GM21515 (cell line): ENCODE measurements at regions not wholly inside any gene's neighbourhood (a gene's known extent, or its start where the extent isn't known, plus 50 kb on each side); places are given as distances from the start of the nearest gene placed in this dataset.
A peak's percentile ranks its signal among the peaks of the same experiment; 100 is the strongest.

Experiments
- ATAC-seq: cut with Tn5 transposase; IDR thresholded peaks from one replicate; pipeline ENCODE4 v1.9.1; 2021; ENCODE audit not compliant: unreplicated experiment

DNA sequence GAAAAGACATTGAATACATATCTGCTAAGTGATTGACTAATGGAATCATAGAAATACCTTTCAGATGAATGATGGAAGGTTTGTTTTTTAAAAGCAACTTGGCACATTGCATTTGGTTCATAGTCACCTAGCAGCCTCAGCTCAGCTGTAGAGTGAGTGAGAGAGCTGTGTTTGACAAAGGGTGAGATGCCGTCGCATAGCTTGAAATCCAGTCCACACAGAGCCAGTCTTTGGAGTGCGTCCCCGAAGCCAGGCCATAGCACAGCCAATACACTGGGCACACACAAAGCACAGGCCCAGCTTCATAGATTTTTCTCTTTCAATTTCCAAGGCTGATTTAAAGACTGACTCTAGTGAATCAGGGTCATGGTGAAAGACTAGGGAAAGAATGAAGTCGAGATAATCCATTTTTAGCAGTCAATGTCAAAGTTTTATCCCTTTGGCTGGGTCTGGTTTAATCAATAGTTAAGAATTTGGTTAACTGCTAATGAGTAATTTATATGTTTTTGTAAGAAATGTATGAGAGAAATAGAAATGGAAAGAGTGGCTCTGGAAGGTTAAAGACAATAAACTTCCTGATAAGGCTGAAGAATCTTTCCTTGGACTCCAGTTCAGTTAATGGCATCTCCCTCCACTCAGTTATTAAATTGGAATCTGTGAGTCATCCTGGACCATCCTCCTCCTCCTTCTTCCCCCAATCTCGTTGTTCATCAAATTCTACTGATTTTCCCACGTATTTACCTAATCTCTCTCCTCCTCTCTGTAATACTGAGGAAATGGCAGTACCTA, 101.2 kb upstream of the IRF2BP2 start:
- no peak for ATAC-seq

DNA sequence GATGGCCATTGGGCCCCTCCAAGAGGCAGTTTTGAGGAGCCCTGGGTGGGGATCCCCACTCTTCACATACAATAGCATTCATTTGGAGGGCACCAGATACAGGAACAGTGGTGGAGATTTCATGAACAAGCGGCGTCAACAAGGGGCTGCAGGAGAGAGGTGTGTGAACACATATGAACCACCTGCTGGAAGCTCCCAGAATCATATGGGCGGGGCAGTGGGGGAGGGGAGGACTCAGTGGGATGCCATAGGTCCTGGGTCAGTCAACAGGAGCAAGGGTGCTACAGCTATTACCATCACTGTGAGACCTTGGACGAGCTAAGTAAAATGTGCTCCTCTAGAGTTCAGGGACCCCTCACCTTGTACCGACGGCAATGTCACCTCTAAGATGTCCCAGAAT, 100.4 kb upstream of the IRF2BP2 start:
- ATAC-seq: no peak

DNA sequence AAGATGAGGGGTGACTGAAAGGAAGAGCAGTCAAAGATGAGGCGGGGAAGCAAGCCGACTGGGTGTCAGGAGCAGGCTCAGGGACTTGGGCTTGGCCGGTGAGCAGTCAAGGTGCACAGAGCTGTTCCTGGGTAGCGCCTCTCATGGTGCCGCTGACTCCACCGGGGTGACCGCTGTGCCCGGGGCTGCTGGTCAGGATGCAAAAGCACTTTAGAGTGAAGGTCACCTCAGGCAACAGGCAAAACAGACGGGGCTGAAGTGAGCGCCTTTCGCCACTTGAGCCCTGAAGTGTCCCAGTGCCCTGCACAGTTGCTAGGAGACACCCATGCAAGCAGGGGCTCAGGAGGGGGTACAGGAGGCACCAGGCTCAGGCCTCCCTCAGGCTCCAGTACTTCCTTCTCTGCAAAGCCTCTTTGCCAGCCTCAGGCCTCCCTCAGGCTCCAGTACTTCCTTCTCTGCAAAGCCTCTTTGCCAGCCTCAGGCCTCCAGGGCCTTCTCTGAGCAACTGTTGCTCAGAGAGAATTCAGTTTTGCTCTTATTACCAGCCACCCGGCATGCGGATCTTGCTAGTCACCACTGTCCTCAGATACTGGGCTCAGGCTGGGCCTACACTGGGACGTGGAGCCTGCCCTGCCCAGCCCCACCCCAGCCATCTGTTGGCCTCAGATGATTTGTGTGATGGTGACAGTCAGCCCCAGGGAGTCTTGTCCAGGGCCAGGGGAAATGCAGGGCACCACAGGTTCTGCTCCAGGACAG, 99.7 kb upstream of the IRF2BP2 start:
- no peak for ATAC-seq

DNA sequence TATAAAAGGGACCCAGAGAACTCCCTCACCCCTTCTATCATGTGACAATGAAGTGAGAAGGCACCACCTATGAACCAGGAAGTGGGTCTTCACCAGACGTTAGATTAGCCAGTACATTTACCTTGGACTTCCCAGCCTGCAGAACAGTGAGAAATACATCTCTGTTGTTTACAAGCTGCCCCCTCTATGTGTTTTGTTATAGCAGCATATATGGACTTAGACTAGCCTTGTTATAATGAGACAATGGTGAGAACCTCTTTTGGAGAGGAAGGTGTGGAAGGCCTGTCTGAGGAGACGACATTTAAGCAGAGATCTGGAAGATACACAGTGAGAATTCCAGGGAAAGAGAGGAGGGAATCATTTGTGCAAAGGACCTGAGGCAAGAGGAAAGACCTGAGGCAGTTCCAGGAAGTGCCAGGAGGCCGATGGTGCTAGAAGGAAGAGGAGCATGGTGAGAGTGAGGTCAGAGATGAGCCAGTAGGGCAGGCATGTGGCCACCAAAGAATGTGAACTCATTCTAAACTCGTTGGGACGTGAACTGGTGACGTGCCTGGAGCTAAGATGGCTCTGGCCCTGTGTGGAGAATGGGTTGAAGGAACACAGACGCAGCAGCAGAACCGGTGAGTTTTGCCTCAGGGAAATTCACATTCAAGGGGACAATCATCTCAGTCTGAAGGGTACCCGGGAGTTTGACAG, 98.9 kb upstream of the IRF2BP2 start:
- ATAC-seq: no peak

DNA sequence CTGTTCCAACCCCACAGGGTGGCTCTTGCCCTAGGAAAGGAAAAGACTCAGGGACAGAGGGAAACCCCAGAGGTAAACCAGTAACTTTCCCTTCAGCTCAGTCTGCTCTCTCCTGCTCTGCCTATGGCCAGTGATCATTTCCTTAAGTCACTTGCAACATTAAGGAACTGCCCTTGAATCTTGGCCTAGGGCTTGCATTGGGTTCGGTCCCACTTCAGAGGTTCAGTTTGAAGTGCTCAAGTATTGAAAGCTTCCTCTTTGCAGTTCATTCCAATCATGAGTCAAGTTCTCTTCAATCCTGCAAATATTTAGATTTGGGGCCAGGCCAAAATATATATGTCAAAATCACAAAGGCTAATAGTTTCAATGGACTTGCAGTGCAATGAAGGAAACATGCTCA, 97.7 kb upstream of the IRF2BP2 start:
- ATAC-seq: no peak

DNA sequence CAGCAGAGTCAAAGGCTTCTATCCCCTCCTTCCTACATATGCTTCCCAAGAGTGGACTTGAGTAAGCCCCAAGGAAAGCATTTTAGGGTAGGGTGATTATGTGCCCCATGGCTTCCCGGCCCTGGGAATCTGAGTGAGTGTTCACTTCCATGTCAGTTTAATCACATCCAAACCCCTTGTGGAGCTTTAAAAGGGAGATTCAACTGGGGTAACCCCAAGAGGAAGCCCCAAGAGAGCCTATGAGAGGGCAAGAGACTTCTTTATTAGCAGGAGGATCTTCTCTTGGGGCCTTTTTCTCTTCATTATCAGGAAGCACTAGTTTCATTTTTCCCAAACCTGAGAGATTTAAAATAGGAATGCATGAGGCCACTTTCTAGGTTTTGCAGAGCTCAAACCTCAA, 97.0 kb upstream of the IRF2BP2 start:
- no peak for ATAC-seq

DNA sequence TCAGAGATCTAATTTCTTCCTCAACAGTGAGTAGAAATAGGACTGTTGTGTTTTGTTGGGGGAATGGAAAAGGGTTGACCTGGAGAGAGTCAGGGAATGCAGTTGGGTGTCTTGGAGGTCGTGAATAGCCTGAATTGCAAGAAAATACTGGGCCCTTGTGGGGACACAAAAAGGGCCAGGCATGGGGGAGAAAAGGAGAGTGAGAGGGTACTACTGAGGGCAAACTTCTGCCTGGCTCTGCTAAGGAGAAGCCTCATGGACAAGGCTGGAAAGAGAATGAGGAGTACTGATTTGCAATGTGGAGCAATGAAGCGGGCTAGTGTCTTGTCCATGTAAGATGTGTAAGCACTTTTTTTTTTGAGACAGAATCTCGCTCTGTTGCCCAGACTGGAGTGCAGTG, 96.2 kb upstream of the IRF2BP2 start:
- no peak for ATAC-seq

DNA sequence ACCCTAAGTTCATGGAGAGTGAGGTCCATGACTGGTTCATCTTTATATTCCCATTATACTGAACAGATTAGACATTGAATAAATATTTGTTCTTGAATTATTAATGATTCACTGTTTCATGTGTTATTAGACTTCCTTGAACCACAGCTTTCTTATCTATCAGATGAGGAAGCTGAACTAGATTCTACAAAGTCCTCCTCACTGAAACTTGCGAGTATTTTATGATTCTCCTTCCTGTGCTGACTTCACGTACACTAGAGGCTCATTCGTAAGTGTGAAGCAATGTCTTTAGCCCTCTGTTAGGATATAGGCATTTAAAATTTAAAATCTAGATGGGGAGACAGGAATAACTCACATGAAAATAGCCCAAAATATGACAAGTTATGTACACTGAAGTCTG, 95.6 kb upstream of the IRF2BP2 start:
- ATAC-seq: no peak

DNA sequence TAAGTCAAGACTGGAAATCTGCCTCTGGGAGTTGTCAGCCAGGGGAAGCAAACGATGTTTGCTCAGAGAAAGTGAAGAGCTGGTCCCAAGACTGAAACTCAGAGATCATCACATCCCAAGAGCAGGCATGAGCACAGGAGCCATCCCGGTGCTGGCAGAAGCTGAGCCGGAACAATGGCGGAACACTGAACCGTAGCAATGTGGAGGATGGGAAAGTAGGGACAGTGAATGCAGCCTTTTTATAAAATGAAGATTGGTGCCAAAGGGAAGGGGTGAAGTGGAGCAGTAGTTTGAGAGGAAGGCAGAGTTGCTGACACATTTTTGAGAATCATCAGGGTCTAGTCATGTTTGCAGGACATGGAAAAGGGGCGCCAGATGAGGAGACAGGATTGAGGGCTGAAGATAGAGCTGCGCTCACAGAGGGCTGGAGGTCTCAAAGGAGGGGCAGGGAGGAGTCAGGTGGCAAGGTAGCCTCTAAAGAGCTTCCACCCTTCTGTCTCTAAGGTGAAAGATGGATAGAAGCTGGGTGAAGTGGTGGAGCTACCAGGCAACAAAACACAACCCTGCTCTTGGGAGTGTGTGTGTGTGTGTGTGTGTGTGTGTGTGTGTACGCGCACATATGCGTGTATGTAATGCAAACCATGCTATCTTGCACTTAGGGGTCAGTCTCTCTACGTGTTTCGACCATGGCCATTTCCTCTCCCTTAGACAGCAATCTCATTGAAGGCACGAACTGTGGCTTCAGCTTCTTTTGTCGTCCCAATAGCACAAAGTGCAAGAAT, 94.3 kb upstream of the IRF2BP2 start:
- no peak for ATAC-seq

DNA sequence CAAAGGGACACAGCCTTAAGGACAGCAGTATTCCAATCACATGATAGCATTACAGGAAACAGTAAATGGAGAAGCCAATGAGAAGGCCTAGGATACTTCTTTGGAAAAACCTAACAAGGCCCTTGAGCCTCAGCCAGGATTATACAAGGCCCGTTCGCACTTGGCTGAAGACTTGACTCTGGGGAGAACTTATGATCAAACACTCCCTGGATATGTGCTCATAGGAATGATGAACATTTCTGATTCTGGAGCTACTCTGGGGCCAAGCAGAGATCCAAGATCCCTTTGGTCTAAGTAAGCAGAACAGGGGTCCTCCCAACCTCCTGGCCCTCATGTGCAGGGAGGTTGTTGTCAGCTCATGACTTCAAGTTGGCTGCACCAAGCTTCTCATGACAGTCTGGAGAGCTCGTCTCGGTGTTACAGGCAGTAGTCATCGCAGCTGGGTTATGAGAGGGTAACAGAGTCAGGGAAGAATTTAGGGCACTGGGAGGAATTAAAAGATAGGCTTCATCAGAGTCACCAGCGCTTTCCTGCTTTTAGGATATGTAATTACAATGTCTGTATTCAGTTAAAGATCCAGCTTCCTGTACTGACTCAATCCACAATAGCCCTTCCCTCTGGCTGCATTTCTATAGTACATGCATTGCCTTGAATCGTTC, 92.5 kb upstream of the IRF2BP2 start:
- ATAC-seq: no peak

DNA sequence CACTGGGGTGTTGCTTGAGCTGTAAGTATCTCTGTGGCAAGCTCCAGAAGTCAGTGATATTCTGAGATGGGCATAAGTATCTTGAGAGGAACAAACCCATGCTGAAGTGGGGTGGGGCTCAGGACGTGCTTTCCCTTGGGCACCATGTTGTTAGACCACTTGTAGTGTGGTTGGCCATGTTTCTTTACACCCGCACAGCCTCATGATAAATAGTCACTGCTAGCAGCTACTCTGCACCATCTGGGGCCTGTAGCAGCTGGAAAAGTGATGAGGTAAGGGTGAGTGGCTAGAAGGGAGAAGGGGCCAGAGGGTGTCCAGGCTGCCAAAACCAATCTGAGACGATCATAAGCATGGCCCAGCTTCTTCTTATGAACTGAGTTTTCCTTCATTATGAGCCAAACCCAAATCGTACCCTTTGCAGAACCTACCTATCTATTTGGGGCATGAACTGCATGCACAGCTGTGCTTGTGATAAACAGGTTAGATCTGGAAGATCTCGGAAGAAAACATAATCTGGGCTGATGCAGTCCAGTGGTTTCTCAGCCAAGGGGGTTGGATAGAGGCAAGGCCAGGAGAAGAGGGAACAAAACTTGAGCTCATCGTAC, 91.9 kb upstream of the IRF2BP2 start:
- ATAC-seq: no peak

DNA sequence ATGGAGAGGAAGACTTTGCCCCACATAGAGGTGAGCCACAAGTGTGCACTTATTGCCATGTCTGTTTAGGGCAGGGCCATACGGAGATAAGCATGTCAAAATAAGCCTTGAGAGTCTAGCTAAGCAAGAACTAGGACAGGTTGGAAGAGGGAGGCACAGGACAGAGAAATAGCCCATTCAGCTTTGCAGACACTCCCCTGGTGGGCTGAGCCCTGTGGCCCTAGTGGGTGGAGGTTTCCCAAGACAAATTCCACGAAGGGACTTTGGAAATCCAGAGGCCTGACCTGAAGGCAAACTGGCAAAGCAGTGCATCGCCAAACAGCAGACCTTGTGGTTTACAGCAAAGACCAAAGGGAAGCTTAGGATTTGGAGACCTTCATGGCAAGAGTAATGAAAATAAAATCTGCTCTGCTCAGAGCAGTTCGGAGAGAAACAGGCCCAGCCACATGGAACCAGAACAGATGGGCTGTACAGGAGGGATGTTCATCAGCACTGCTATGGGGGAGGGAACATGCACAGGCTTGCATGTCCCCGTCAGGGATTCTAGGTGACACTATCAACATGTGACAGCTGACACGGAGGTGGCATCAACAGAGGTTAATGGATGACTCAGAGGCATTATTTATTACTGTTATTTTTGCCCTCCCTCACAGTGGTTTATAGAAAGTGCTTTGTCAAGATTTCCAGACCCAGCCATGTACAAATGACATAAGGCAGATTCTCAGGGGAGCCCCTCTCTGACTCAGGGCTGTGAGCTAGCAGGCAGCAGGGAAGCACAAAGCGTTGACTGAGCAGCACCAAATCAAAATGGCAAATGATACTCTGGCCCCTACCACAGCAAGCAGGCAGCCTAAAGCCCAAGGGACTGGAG, 90.1 kb upstream of the IRF2BP2 start:
- ATAC-seq: no peak

DNA sequence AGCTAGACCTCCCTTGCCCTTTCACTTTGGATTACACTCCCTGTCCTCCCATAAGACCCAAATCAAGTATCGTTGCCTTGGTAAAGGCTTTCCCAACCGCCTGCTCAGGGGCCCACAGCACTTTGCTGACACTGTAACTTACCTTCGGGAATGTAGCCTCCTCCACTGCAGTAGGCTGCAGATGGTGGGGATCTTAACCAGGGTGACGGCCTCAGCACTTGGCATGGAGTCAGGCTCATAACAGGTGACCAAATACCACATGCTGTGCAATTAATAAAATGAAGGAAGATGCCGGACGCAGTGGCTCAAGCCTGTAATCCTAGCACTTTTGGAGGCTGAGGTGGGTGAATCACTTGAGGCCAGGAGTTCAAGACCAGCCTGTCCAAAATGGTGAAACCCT, 88.7 kb upstream of the IRF2BP2 start:
- no peak for ATAC-seq

DNA sequence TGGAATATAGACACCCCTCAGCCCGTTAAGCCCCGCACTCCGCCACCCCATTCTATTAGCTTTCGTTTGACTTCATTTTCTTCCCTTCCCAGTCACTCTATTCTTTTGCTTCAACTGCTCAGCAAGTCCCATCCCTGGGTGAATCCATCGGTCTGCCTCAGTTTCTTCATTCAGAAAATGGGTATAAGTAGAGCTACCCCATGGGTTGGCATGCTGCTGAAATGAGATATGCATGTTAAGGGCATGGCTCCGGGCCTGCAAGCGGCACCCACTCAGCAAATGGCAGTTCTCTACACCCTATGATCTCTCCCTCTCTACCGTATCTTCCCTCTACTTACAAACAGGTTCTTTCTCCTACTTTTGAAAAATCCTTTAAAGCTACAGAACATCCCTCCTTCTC, 87.8 kb upstream of the IRF2BP2 start:
- no peak for ATAC-seq

DNA sequence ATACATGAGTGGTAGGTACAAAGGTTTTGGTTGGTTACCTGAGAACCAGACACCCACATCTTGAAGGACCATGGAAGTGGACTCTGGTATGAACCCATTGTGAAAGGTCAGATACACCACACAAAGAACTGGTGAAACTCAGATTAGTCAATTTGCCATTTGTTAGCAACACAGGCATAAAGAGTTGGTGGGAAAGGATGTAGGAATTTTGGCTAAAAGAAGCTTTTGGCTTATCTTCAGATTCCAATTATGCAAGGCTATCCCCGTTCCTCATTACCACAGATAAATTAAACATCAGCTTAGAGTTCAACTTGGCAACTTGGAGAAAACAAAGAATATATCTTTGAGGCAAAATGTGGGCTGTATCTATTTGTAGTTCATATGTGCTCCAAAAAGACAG, 87.0 kb upstream of the IRF2BP2 start:
- no peak for ATAC-seq

DNA sequence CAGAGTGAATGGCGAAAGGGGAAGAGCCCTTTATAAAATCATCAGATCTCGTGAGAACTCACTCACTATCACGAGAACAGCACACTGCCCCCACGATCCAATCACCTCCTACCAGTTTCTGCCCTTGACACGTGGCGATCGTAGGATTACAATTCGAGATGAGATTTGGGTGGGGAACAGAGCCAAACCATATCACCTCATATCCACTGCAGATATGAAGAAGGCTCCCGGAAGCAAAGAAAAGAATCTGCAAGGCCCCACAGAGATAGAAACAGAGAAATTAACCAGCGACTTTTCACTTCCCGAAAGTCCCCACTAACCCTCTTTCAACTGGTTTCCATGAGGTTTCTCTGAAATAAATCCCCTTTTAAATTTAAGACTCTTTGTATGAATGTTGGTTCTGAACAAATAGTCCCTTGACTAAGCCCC, 86.2 kb upstream of the IRF2BP2 start:
- ATAC-seq: peak; percentile 51

DNA sequence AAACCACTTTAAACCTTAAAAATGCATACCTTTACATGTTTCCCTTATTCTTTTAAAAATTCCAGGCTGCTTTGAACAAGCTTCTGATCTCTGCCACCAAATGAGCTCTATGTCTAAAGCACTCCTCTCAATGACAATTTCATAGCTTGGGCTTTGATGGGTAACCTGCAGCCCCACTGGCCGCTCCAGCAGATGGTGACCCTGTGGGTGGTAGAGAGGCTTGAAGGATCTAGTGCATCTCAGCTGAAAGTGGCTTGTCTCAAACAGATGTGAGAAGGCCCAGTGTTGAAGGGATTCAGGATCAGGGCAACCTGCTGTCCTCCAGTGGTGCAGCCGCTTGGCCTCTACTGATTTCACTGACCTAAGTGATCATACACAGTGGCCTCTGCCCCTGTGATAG, 84.7 kb upstream of the IRF2BP2 start:
- no peak for ATAC-seq

DNA sequence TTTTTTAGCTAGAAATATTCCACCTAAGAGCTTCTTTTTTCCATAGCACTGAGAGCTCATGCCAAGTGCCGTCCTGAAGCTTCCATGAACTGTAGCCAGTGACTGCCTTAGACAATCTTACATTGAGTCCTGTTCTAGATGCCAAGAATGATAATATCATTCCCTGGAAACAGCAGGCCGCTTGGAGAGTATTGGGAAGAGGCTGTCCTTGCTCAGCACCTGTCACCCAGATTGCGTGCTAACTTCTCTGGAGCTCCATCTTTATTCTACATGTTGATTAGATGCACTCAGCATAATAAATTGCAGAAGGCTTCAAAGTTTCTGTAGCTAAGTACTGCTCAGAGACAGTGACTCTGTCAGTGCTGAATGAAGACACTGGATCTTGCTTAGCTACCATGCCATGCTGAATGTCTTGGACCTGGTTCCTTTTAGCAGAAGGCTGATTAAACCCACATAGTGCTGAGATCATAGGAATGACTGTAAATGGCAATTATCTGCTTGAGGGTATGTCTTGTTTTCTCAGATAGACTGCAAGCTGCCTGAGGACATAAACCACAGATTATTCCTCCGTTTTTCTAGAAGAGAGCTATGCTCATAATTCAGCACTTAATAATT, 83.1 kb upstream of the IRF2BP2 start:
- no peak for ATAC-seq

DNA sequence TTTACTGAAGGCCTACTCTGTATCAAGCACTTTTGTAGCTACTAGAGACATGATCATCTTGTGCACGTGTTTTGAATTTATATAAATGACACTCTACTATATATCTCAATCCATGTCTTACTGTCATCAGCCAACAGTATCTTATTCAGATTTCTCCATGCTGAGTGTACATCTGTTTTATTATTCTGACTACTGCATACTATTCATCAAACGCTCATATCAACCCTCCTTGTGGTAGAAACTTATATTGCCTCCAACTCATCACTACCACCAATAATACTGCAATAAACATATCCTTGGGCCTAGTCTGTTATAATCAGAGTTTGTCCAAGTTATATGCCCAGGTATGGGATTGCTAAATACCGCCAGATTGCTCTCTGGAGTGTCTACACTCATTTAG, 81.6 kb upstream of the IRF2BP2 start:
- no peak for ATAC-seq
